Stimulated activated CD8-positive, alpha-beta memory T cell treated with anti-CD3 and anti-CD28 coated beads, Interleukin-15, amount 100 ng/mL, for 4 hours (primary cell): ENCODE measurements at regions not wholly inside any gene's neighbourhood (a gene's known extent, or its start where the extent isn't known, plus 50 kb on each side); places are given as distances from the start of the nearest gene placed in this dataset.

Experiments
- DNase-seq, 2 donors: peaks; one replicate each; pipeline ENCODE4 v3.0.0-alpha.2; 2020; ENCODE audit warnings: low read depth in 2 of 2

GRCh38 chr22:48438800-48439559, 1388.7 kb downstream of the BRD1 start:
- no peak for DNase-seq

DNA sequence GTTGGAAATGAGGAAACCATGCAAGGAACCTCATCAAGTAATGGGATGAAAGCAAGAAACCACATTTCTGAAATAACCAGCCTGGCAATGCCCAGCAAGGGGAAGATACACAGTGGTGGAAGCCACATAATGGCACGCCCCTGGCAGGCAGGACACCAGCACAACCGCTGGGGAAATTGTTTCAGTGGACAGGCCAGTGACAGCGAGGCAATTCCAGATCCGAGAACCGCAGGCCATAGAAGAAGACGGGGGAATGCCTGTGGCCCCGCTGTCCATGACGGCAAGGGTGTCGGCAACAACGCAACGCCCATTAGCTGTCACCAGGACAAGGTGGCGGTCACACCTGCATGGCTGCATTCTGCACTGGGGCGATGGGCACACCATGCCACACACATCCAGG, 1389.6 kb downstream of the BRD1 start:
- DNase-seq, result no peak

GRCh38 chr22:48436201-48436931, 1391.3 kb downstream of the BRD1 start:
- DNase-seq, result no peak

DNA sequence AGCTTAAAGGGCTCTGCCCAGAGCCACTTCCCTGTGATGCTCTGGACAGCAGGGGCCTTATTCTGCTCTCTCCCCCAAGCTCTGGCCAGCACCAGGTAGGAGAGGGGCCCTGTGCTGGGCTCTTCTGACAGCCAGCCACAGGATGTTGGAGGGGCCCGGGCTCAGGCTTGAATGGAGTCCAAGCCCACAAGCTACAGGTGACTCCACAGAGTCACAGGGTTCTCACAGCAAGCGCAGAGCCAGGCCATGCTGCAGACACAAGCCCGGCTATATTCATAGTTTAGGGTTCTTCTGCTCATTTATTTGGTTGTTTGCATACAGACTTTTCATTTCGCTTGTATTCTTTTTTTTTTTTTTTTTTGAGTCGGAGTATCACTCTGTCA, 1392.8 kb downstream of the BRD1 start:
- DNase-seq, result no peak

GRCh38 chr22:48434156-48434867, 1393.4 kb downstream of the BRD1 start:
- no peak for DNase-seq

DNA sequence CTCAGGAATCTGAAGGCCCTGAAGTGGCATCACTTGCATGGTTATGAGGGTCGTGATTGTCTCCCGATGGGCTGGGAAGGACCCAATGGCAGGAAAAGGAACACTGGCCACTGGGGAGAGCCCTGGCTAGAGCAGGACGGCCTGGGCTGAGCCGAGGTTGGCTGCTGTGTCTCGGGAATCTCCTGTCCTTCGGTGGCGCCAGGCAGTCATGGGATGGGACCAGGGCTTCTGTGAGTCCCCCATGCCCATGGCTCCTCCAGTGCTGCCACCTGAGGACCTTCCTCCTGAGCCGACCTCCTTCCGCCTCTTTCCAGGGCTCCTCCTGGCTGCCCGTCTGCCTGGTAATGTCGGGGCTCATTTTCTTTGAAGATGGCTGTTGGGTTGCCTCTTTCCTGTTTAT, 1394.0 kb downstream of the BRD1 start:
- no peak for DNase-seq

DNA sequence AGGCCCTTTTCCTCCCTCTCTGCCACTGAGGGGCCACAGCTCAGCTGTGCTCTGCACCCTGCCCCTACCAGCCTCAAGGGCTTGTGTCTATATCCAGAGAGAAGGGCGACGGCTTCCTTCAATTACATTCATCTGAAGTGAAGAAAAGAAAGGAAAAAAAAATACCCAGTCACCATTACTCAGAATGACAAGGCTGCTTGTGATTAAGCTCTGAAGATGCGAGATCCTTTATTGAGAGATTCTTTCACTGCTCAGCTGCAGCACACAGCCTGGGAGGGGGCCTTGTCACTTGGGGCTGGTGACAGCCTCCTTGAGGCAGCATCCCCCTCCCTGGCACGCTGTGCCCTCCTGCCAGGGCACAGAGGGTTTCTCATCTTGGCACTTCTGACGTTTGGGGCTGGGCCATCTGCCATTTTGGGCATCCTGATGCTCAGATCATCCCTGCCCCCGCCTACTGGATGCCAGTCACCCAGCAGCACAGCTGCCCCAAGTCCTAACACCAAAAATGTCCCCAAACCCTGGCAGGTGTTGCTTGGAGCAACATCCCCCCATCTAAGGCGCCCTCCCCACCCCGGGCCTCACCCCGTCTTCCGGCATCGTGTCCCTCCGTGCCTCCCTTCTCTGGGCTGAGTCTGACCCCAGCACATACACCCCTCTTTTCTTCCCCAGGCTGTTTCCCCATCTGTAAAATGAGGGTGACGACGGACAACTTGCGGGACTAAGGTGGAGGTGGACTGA, 1394.7 kb downstream of the BRD1 start:
- no peak for DNase-seq

DNA sequence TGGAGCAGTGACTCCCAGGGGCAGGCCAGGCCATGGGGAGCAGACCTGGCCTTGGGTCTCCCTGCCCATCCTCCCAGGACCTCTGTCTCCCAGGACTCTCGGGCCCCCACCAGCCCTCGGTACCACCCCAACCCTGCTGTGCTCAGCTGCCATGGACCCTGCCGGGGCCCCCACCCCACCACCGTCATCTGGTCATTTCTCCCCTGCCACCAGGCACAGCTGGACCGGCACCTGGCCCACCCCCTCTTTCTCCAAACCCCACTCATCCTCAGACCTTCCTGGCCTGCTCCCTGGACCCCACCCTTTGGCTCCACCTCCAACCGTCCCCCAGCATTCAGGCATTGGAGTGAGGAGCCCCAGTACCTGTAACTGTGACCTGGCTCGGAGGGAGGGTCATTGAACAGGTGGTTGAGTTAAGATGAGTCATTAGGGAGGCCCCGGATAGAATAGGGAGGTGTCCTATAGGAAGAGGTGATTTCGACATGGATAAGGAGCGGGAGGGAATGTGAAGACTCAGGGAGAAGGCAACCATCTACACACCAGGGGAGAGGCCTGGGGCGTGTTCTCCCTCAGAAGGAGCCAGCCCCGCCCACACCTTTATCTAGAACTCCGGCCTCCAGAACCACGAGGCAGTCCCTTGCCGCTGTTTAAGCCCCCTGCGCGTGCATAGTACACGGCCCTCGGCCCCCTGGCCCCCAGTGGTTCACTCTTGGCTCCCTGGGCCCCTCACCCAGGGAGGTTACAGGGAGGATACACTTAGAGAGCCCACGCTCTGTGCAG, 1395.9 kb downstream of the BRD1 start:
- DNase-seq, result no peak

- no peak for DNase-seq
Observed at GRCh38 chr22:48431014-48431413, 1396.7 kb downstream of the BRD1 start.

- no peak for DNase-seq
Observed at GRCh38 chr22:48429446-48430020, 1398.1 kb downstream of the BRD1 start.

DNA sequence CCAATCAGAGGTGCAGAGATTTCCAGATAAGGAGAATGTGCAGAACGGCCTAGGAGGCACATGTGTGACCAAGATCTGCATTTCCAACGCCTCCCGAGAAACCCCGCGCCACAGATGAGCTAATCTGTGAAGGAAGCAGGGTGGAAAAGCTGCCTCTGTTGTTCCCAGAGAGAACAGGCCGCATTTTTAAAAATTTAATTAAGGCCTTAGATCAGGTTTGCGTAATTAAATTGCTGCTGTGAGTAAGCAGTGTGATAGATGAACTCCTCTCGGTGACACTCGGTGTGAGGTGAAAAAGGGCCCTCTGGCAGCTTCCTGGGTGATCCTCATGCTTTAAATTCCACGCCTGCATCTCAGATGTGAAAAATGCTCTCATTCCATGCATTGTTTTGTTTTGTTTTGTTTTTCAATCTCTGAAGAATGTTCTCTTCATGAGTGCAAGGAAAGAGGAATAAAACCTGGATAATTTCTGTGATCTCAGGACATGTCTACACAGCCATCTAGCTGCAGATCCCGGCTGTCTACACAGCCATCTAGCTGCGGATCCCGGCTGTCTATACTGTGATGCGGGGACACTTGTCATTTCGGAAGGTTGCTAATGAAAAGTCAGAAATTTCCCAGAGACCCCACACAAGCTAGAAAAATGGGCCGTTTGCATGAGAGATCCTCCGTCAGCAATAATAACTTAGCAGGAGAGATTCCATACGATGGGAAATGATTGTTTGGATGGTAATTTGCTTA, 1398.9 kb downstream of the BRD1 start:
- no peak for DNase-seq

DNA sequence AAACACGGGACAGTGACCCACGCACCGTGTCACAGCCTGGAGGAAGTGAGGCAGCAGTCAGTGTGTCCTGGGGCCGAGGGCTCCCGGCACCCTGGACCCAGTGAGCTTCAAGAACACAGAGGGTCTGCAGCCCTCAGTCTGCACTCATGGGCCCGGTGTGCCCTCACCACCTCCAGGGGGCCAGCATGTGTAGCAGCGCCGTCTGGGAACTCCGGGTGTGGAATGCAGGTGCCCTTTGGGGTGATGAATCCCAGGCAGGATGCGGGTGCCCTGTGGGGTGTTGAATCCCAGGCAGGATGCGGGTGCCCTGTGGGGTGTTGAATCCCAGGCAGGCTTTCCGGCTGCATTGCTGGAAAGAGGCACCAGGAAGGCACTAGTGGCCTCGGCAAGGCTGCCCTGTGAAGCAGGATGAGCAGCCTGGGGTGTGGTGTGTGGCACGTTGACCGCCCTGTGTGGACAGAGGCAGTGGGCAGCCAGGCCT, 1399.9 kb downstream of the BRD1 start:
- DNase-seq, result no peak

GRCh38 chr22:48426466-48427380, 1401.0 kb downstream of the BRD1 start:
- DNase-seq, result no peak

DNA sequence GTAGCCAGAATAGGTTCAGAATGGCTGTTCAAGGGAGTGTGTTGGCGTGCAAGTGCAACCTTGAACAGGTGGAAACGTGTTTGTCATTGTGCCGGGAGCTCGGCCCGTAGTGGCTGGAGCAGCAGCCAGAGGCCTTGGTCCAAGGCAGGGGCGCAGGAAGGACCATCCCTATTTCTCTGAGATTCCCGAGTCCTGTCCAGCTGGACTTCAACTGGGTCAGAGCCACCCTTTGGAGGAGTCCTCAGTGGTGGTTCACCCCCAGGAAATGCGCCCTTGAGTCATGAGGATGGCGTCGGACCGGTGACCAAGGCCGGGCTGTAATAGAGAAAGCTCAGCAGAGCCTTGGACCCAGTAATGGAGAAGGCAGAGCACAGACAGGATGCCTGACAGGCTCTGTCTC, 1402.0 kb downstream of the BRD1 start:
- DNase-seq, result no peak

- DNase-seq, result no peak
Observed at GRCh38 chr22:48425091-48425506, 1402.6 kb downstream of the BRD1 start.

GRCh38 chr22:48424661-48425060, 1403.0 kb downstream of the BRD1 start:
- DNase-seq, result no peak

GRCh38 chr22:48424201-48424627, 1403.5 kb downstream of the BRD1 start:
- no peak for DNase-seq

GRCh38 chr22:48423481-48423911, 1404.2 kb downstream of the BRD1 start:
- DNase-seq, result no peak
